GM06990 (cell line): ENCODE measurements at regions not wholly inside any gene's neighbourhood (a gene's known extent, or its start where the extent isn't known, plus 50 kb on each side); places are given as distances from the start of the nearest gene placed in this dataset.

Source experiments
- DNase-seq: peaks from one replicate; pipeline ENCODE4 v3.0.0-alpha.2; 2011; ENCODE audit not compliant: insufficient read length; ENCODE audit errors: extremely low read depth
- H3K27me3 ChIP-seq: replicated peaks from 2 replicates; pipeline ENCODE4 v1.6.0; 2011; ENCODE audit warnings: low read length; ENCODE audit not compliant: control insufficient read depth, insufficient read depth
- H3K36me3 ChIP-seq: 2 replicates; pipeline ENCODE4 v1.5.1; 2011; ENCODE audit warnings: low read length; ENCODE audit not compliant: control insufficient read depth, insufficient read depth
- H3K4me3 ChIP-seq: replicated peaks from 2 replicates; pipeline ENCODE4 v1.5.1; 2011; ENCODE audit warnings: low read depth, mild to moderate bottlenecking, control low read depth, low read length
- CTCF ChIP-seq: IDR thresholded peaks from 2 replicates; pipeline ENCODE4 v1.5.1; 2011; ENCODE audit warnings: low read length, control low read depth, mild to moderate bottlenecking, inconsistent platforms; ENCODE audit not compliant: insufficient read depth, poor library complexity, severe bottlenecking

GRCh38 chr9:87267251-87268070 lies 230.2 kb upstream of the DAPK1 start:
- Histone ChIP-seq H3K4me3 (no peak overlapping the region), H3K27me3 (no peaks in the 10 kb centered on the region), H3K36me3 (no peaks in the 10 kb centered on the region)
- DNase-seq = no peak
- no peak for TF ChIP-seq CTCF

GRCh38 chr9:87269296-87270176 lies 228.1 kb upstream of the DAPK1 start:
- no peaks in the 10 kb centered on the region for H3K27me3 ChIP-seq
- DNase-seq = no peak
- no peaks in the 10 kb centered on the region for H3K36me3 ChIP-seq
- no peak for TF ChIP-seq CTCF
- H3K4me3 ChIP-seq = no peak overlapping the region

GRCh38 chr9:87270221-87270847 lies 227.3 kb upstream of the DAPK1 start:
- no peak for DNase-seq
- no peaks in the 10 kb centered on the region for H3K27me3 ChIP-seq
- no peak overlapping the region for H3K4me3 ChIP-seq

GRCh38 chr9:87270848-87271234 lies 226.8 kb upstream of the DAPK1 start:
- TF ChIP-seq CTCF = no peak
- H3K27me3 ChIP-seq = no peaks in the 10 kb centered on the region
- no peaks in the 10 kb centered on the region for H3K36me3 ChIP-seq

More at GRCh38 chr9:87270221-87270847, 227.3 kb upstream of the DAPK1 start:
- no peaks in the 10 kb centered on the region for H3K36me3 ChIP-seq
- TF ChIP-seq CTCF = no peak

GRCh38 chr9:87271696-87272477 lies 225.8 kb upstream of the DAPK1 start:
- TF ChIP-seq CTCF = no peak
- Histone ChIP-seq H3K4me3 (no peak overlapping the region), H3K36me3 (no peaks in the 10 kb centered on the region), H3K27me3 (no peaks in the 10 kb centered on the region)
- DNase-seq = peak; percentile 12

More at GRCh38 chr9:87270848-87271234, 226.8 kb upstream of the DAPK1 start:
- no peak overlapping the region for H3K4me3 ChIP-seq
- no peak for DNase-seq
